Spinal cord (tissue), 9 donors: ENCODE measurements at regions not wholly inside any gene's neighbourhood (a gene's known extent, or its start where the extent isn't known, plus 50 kb on each side); places are given as distances from the start of the nearest gene placed in this dataset.
A peak's percentile ranks its signal among the peaks of the same experiment; 100 is the strongest.

Experiments used
- DNase-seq, 6 donors: peaks; one replicate each; pipeline versions ENCODE4 v3.0.0 to v3.0.0-alpha.2; 2013 to 2015; ENCODE audit warnings: low spot score in 6 of 6, low read depth in 4 of 6
- H3K27ac ChIP-seq: one replicate; pipeline ENCODE4 v1.5.1; 2013; ENCODE audit warnings: low read depth, low read length, control low read depth
- H3K27me3 ChIP-seq: one replicate; pipeline ENCODE4 v1.6.1; 2013; ENCODE audit warnings: low read length; ENCODE audit not compliant: control insufficient read depth, insufficient read depth
- H3K36me3 ChIP-seq: one replicate; pipeline ENCODE4 v1.6.1; 2013; ENCODE audit warnings: low read length; ENCODE audit not compliant: control insufficient read depth, insufficient read depth
- H3K4me1 ChIP-seq: one replicate; pipeline ENCODE4 v1.6.1; 2013; ENCODE audit warnings: low read length; ENCODE audit not compliant: control insufficient read depth, insufficient read depth
- H3K4me3 ChIP-seq: one replicate; pipeline ENCODE4 v1.5.1; 2013; ENCODE audit warnings: low read depth, low read length, control low read depth
- H3K9me3 ChIP-seq: one replicate; pipeline ENCODE4 v1.6.1; 2013; ENCODE audit warnings: low read length; ENCODE audit not compliant: control insufficient read depth, insufficient read depth
- WGBS: methylation state at CpG from one replicate; pipeline ENCODE4 v1.1.5; 2013; ENCODE audit warnings: missing lambda C conversion rate; ENCODE audit not compliant: insufficient coverage; 5-methylcytosine and 5-hydroxymethylcytosine counted together
- donor health status: healthy.

- WGBS, result no CpG with 5 or more reads among the region's 3 CpGs
- Histone ChIP-seq H3K4me3 (no peak overlapping the region), H3K9me3 (no peaks in the 10 kb centered on the region), H3K27me3 (no peaks in the 10 kb centered on the region), H3K4me1 (no peaks in the 10 kb centered on the region), H3K36me3 (no peaks in the 10 kb centered on the region), H3K27ac (no peak overlapping the region)
- no peak for DNase-seq
These were observed 386.1 kb upstream of the NR3C2 start for GRCh38 chr4:148828291-148828690.

- no peaks in the 10 kb centered on the region for H3K4me1 ChIP-seq
- no peak for DNase-seq
- no peaks in the 10 kb centered on the region for H3K36me3 ChIP-seq
- no peaks in the 10 kb centered on the region for H3K9me3 ChIP-seq
- H3K4me3 ChIP-seq, result no peak overlapping the region
- no peaks in the 10 kb centered on the region for H3K27me3 ChIP-seq
- H3K27ac ChIP-seq, result no peak overlapping the region
- WGBS, result no CpG with 5 or more reads among the region's 2 CpGs
These were observed 385.6 kb upstream of the NR3C2 start for GRCh38 chr4:148827781-148828180.

- no CpG with 5 or more reads among the region's 2 CpGs for WGBS
- Histone ChIP-seq H3K4me3 (no peak overlapping the region), H3K27ac (no peak overlapping the region), H3K27me3 (no peaks in the 10 kb centered on the region), H3K4me1 (no peaks in the 10 kb centered on the region), H3K36me3 (no peaks in the 10 kb centered on the region), H3K9me3 (no peaks in the 10 kb centered on the region)
- DNase-seq, result no peak
These were observed 381.2 kb upstream of the NR3C2 start for GRCh38 chr4:148823419-148823769.

- no peaks in the 10 kb centered on the region for H3K36me3 ChIP-seq
- 86% methylated on average over 3 of the region's 5 CpGs for WGBS
- no peak overlapping the region for H3K4me3 ChIP-seq
- no peaks in the 10 kb centered on the region for H3K9me3 ChIP-seq
- H3K27ac ChIP-seq, result no peak overlapping the region
- H3K4me1 ChIP-seq, result no peaks in the 10 kb centered on the region
- H3K27me3 ChIP-seq, result no peaks in the 10 kb centered on the region
- no peak for DNase-seq
These were observed 380.6 kb upstream of the NR3C2 start for GRCh38 chr4:148822572-148823418.

- peak in 1 of 6 donors; percentile 6 for DNase-seq
- Histone ChIP-seq H3K36me3 (no peaks in the 10 kb centered on the region), H3K27ac (no peak overlapping the region), H3K4me1 (no peaks in the 10 kb centered on the region), H3K4me3 (no peak overlapping the region), H3K27me3 (no peaks in the 10 kb centered on the region), H3K9me3 (peaks cover 4% of the 10 kb centered on the region)
- WGBS, result no CpG with 5 or more reads among the region's 1 CpG
These were observed 371.8 kb upstream of the NR3C2 start for GRCh38 chr4:148814030-148814429.

GRCh38 chr4:148813289-148813688 lies 371.1 kb upstream of the NR3C2 start:
- no peaks in the 10 kb centered on the region for H3K36me3 ChIP-seq
- H3K27ac ChIP-seq, result no peak overlapping the region
- peaks cover 4% of the 10 kb centered on the region for H3K9me3 ChIP-seq
- H3K27me3 ChIP-seq, result no peaks in the 10 kb centered on the region
- no peaks in the 10 kb centered on the region for H3K4me1 ChIP-seq
- no peak for DNase-seq
- H3K4me3 ChIP-seq, result no peak overlapping the region

GRCh38 chr4:148812101-148812500 lies 369.9 kb upstream of the NR3C2 start:
- Histone ChIP-seq H3K27ac (no peak overlapping the region), H3K27me3 (no peaks in the 10 kb centered on the region), H3K36me3 (no peaks in the 10 kb centered on the region), H3K9me3 (peaks cover 4% of the 10 kb centered on the region), H3K4me1 (no peaks in the 10 kb centered on the region), H3K4me3 (no peak overlapping the region)
- 60% methylated on average over 1 of the region's 3 CpGs for WGBS
- no peak for DNase-seq

GRCh38 chr4:148810461-148810860 lies 368.2 kb upstream of the NR3C2 start:
- peaks cover 4% of the 10 kb centered on the region for H3K9me3 ChIP-seq
- no peak overlapping the region for H3K27ac ChIP-seq
- H3K36me3 ChIP-seq, result no peaks in the 10 kb centered on the region
- DNase-seq, result no peak
- H3K4me1 ChIP-seq, result no peaks in the 10 kb centered on the region
- 100% methylated on average over 1 of the region's 2 CpGs for WGBS
- H3K4me3 ChIP-seq, result no peak overlapping the region
- H3K27me3 ChIP-seq, result no peaks in the 10 kb centered on the region

- Histone ChIP-seq H3K27ac (no peak overlapping the region), H3K9me3 (peaks cover 4% of the 10 kb centered on the region), H3K27me3 (no peaks in the 10 kb centered on the region), H3K4me3 (no peak overlapping the region), H3K4me1 (no peaks in the 10 kb centered on the region), H3K36me3 (no peaks in the 10 kb centered on the region)
- no peak for DNase-seq
- WGBS, result no CpG with 5 or more reads among the region's 1 CpG
These were observed 366.2 kb upstream of the NR3C2 start for GRCh38 chr4:148808416-148808815.

GRCh38 chr4:148800940-148801339 lies 358.7 kb upstream of the NR3C2 start:
- no peak overlapping the region for H3K27ac ChIP-seq
- no peaks in the 10 kb centered on the region for H3K9me3 ChIP-seq
- no peaks in the 10 kb centered on the region for H3K4me1 ChIP-seq
- H3K4me3 ChIP-seq, result no peak overlapping the region
- DNase-seq, result no peak
- H3K36me3 ChIP-seq, result no peaks in the 10 kb centered on the region
- no CpG with 5 or more reads among the region's 4 CpGs for WGBS
- no peaks in the 10 kb centered on the region for H3K27me3 ChIP-seq
